GM12872 (cell line): ENCODE measurements at regions not wholly inside any gene's neighbourhood (a gene's known extent, or its start where the extent isn't known, plus 50 kb on each side); places are given as distances from the start of the nearest gene placed in this dataset.

ENCODE experiments used
- TF ChIP-seq, protein P1 (sequence below): IDR thresholded peaks from 3 replicates; pipeline ENCODE4 v1.5.1; 2011; ENCODE audit warnings: low read depth, mild to moderate bottlenecking, low read length, moderate library complexity; ENCODE audit not compliant: insufficient read depth

DNA sequence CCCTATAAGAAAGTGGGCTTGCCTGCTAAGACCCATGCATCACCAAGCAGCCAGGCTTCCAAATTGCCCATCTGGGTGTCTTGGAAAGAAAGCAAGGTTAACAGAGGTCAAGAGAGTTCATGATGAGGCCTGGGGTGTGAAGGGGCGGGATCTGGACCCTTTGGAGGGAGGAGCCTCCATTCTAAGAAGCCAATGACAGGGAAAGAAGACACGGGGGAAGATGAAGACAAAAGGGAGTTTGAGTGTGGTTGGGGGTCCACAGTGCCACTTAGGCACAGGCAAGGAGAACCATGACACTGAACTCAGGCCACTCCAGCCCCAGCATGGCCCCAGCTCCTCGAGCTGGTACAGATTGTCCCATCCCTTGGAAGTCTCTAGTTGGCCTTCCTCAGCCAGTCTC lies 350.2 kb upstream of the TSHZ3 start:
- TF ChIP-seq, protein P1, sequence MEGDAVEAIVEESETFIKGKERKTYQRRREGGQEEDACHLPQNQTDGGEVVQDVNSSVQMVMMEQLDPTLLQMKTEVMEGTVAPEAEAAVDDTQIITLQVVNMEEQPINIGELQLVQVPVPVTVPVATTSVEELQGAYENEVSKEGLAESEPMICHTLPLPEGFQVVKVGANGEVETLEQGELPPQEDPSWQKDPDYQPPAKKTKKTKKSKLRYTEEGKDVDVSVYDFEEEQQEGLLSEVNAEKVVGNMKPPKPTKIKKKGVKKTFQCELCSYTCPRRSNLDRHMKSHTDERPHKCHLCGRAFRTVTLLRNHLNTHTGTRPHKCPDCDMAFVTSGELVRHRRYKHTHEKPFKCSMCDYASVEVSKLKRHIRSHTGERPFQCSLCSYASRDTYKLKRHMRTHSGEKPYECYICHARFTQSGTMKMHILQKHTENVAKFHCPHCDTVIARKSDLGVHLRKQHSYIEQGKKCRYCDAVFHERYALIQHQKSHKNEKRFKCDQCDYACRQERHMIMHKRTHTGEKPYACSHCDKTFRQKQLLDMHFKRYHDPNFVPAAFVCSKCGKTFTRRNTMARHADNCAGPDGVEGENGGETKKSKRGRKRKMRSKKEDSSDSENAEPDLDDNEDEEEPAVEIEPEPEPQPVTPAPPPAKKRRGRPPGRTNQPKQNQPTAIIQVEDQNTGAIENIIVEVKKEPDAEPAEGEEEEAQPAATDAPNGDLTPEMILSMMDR = no peak

DNA sequence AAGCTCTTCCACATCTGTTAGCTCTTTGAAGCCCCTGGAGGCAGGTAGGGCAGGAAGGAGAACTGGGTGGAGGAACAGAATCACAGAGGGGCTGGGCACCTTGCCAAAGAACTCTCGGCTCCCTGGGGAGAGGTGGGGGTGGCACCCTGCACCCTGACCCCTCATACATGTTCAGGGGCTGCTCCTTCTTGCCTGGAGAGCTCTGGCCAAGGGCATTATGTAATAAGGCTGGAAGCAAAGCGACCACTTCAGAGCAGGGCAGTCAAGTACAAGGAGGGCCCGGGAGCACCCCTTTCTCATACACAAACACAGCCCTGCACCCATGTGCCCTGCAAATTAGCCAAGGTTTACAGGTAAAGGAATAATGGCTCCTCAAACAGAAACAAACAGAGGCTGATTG lies 351.9 kb upstream of the TSHZ3 start:
- TF ChIP-seq, protein P1 = no peak

DNA sequence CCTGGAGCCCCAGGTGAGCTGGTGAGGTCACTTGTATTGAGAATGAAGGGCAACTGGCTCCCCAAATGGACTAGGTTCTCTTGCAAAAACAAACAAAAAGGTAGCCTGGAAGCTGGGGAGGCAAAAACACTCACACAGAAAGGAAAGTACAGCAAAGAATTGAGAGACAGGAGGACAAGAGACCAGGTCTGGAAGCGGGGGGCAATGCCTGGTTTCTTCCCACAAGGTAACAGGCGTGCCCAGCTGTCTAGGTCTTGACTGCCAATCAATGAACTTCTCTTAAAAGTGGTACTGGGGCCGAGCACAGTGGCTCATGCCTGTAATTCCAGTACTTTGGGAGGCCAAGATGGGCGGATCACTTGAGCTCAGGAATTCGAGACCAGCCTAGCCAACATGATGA lies 356.4 kb upstream of the TSHZ3 start:
- TF ChIP-seq, protein P1 = no peak

DNA sequence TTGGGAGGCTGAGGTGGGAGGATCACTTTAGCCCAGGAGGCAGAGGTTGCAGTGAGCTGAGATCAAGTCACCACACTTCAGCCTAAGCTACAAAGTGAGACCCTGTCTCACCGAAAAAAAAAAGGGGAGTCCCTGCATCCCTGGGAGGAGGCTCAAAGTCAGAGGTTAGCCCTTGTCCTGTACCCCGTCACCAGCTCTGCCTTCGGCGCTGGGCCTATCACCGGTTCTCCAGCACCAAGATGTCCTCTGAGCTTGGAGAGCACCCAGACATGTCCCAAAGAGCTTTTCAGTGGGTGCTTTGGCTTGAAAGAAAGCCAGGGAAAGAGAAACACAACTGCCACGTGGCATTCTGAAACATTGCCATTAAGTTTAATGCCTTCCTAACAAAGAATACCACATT lies 356.9 kb upstream of the TSHZ3 start:
- TF ChIP-seq, protein P1 = no peak

DNA sequence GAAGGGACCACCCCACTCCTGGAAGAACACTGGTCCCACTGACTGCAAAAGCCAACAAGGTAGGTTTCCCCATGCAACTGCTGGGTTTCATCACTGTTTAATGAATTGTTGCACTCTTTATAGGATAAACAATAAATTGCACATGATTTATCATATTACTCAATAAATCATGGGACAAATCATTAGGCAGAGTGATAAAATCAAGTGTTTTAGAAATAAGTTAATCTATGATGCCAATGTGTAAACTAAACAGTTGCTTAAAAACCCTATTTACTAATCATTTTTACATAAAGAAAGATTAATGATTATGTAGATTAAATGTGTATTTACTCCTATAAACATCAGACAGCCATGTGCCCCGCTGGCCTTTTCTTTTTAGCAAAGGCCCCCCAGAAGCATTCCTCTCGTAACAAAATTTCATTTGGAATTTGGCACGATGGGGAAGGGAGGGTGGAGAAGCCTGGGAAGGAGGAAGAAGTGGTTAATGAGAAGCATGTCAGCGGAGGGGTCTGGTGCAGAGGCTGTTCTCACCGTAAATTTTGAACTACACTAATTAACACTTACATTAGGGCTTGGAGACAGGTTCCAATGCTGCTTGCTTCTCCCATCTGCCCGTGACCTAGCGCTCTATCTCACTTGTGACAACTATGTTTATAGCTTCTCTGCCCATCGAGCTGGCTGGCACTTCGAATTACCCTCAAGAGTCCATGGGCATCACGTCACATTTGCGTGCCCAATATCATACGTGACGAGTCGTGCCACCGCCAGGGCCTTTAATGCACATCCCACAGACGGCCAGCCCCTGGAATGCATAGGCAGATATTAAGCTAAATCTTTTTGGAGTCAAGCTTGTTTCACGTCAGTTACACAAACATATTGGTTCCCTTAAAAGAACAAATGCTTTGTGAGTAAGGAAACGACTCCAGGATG lies 357.7 kb upstream of the TSHZ3 start:
- TF ChIP-seq, protein P1 = no peak

DNA sequence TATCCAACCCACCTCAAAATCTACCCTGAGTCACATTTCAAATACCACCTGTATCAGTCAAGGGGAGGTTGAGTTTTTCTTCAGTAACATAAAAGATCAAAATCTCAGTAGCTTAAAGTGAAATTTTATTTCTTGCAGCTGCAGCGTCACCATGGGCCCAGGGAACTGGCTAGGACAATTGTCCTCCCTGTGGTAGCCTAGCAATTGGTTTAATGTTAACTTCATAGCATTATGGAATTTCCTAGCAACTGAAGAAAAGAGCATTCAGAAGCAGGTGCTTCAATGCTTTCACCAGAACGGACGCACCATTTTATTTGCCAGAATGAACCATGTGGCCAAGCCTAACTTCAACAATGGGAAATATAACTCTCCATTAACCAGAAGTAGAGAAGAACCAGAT lies 359.3 kb upstream of the TSHZ3 start:
- TF ChIP-seq, protein P1 = no peak

DNA sequence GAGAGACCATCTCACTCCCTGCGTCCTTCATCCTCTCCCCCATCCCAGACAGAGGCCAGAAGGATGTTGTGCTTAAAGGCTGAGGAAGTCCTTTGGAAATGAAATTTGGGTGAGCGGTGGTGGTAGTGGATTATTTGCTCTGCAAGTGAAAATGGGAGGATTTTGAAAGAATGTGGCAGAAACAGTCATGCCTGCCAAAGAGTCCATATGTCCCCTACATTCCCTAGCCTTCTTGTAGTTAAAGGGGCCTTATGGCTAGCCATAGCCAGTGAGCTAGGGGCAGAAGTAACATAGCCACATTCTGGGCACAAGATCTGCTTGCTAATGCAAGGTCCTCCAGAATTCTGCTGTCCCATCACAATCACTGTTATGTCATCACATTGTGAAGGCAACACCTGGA lies 360.2 kb upstream of the TSHZ3 start:
- TF ChIP-seq, protein P1 = no peak
